ENCODE measurements at regions not wholly inside any gene's neighbourhood (a gene's known extent, or its start where the extent isn't known, plus 50 kb on each side); places are given as distances from the start of the nearest gene placed in this dataset.

- TF ChIP-seq CTCF (conservative IDR thresholded peaks at IDR 0.05): no peak
- Mint-ChIP-seq H3K4me3 (no peak overlapping the region), H3K4me1 (peaks cover 38% of the 10 kb centered on the region), H3K27ac (ENCODE audit: unreplicated experiment) (no peak overlapping the region), H3K27me3 (ENCODE audit: low read depth) (no peaks in the 10 kb centered on the region), H3K36me3 (ENCODE audit: low read depth) (no peaks in the 10 kb centered on the region), H3K9me3 (peaks cover 3% of the 10 kb centered on the region)
- DNase-seq (ENCODE audit: low read depth, low spot score): no peak
Measured at GRCh38 chr2:228624733-228625132, 443.2 kb upstream of the SPHKAP start.

GRCh38 chr2:228615496-228615895, 434.0 kb upstream of the SPHKAP start:
- Mint-ChIP-seq H3K27ac (ENCODE audit: unreplicated experiment) (no peak overlapping the region), H3K4me3 (no peak overlapping the region), H3K4me1 (no peaks in the 10 kb centered on the region), H3K9me3 (peaks cover 3% of the 10 kb centered on the region), H3K27me3 (ENCODE audit: low read depth) (no peaks in the 10 kb centered on the region), H3K36me3 (ENCODE audit: low read depth) (no peaks in the 10 kb centered on the region)
- TF ChIP-seq CTCF (conservative IDR thresholded peaks at IDR 0.05): no peak
- no peak for DNase-seq (ENCODE audit: low read depth, low spot score)

- Mint-ChIP-seq H3K36me3 (ENCODE audit: low read depth) (no peaks in the 10 kb centered on the region), H3K4me1 (no peaks in the 10 kb centered on the region), H3K27ac (ENCODE audit: unreplicated experiment) (no peak overlapping the region), H3K9me3 (peaks cover 3% of the 10 kb centered on the region), H3K4me3 (no peak overlapping the region), H3K27me3 (ENCODE audit: low read depth) (no peaks in the 10 kb centered on the region)
- no peak for DNase-seq (ENCODE audit: low read depth, low spot score)
- no peak for TF ChIP-seq CTCF (conservative IDR thresholded peaks at IDR 0.05)
Measured at GRCh38 chr2:228614741-228615140, 433.3 kb upstream of the SPHKAP start.

- Mint-ChIP-seq H3K4me3 (no peak overlapping the region), H3K9me3 (peaks cover 3% of the 10 kb centered on the region), H3K27ac (ENCODE audit: unreplicated experiment) (no peak overlapping the region), H3K4me1 (no peaks in the 10 kb centered on the region), H3K36me3 (ENCODE audit: low read depth) (no peaks in the 10 kb centered on the region), H3K27me3 (ENCODE audit: low read depth) (no peaks in the 10 kb centered on the region)
- DNase-seq (ENCODE audit: low read depth, low spot score): no peak
- TF ChIP-seq CTCF (conservative IDR thresholded peaks at IDR 0.05): no peak
Measured at GRCh38 chr2:228613133-228613850, 431.8 kb upstream of the SPHKAP start.

- Mint-ChIP-seq H3K27ac (ENCODE audit: unreplicated experiment) (no peak overlapping the region), H3K36me3 (ENCODE audit: low read depth) (no peaks in the 10 kb centered on the region), H3K27me3 (ENCODE audit: low read depth) (no peaks in the 10 kb centered on the region), H3K4me3 (no peak overlapping the region), H3K4me1 (no peaks in the 10 kb centered on the region), H3K9me3 (peaks cover 2% of the 10 kb centered on the region)
- no peak for TF ChIP-seq CTCF (conservative IDR thresholded peaks at IDR 0.05)
- DNase-seq (ENCODE audit: low read depth, low spot score): no peak
Measured at GRCh38 chr2:228611171-228611570, 429.7 kb upstream of the SPHKAP start.

Measured in neural crest cell (in vitro differentiated cells).